ENCODE measurements at regions not wholly inside any gene's neighbourhood (a gene's known extent, or its start where the extent isn't known, plus 50 kb on each side); places are given as distances from the start of the nearest gene placed in this dataset.

DNA sequence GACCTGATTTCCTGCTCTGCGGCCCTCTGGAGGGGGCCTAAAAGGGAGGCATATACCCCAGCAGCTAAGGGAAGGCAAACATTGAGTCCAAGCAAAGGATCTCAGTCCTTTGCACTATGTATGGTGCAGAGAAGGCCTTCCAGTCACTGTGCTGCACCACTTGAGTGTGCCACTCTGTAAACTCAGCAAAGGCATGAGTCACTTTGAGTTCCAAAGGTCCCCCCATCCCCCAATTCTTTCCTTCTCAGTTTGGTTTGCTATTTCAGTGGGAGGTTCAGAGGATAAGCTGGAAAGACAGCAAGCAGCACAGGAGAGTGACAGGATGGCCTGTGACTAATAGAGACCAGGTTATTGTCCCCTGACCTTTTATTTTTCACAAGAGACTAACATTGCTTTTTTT is 131.3 kb downstream of the FHDC1 start:
- intact Hi-C loops (cut with micrococcal nuclease; ENCODE audit: unreplicated experiment) = no loop called here
- H3K27me3 ChIP-seq (ENCODE audit: control insufficient read depth, insufficient read depth, low read length) = no peaks in the 10 kb centered on the region
- no TSS peak for BruUV-seq (replicated peaks)
- H3K4me3 ChIP-seq (ENCODE audit: low read depth in 2 of 2, low read length in 2 of 2) = no peak overlapping the region
- CTCF ChIA-PET = no interaction called here
- in situ Hi-C loops (cut with HindIII; ENCODE audit: low pct_unique_long_range_greater_than_20kb, low sequenced_read_pairs) = no loop called here
- no peak for DNase-seq (ENCODE audit: low read depth, low spot score)
- no peak for ATAC-seq
- H3K9me3 ChIP-seq (ENCODE audit: control insufficient read depth, insufficient read depth, low read depth, low read length) = no peaks in the 10 kb centered on the region
- no peaks in the 10 kb centered on the region for H3K36me3 ChIP-seq (ENCODE audit: control insufficient read depth, insufficient read depth, low read length)
- no peaks in the 10 kb centered on the region for H3K4me1 ChIP-seq (ENCODE audit: control insufficient read depth, insufficient read depth, low read length)
- POLR2A ChIA-PET = no interaction called here
- no peak for TF ChIP-seq POLR2AphosphoS5 (IDR thresholded peaks at IDR 0.05; ENCODE audit: low read depth, low read length)
- TF ChIP-seq REST (IDR thresholded peaks at IDR 0.05; ENCODE audit: insufficient read depth in 1 of 2, low read depth in 2 of 2, low read length in 1 of 2) = no peak
- TF ChIP-seq TCF7L2 (IDR thresholded peaks at IDR 0.05; ENCODE audit: low read depth, low read length) = no peak
- no peak for TF ChIP-seq CTCF (IDR thresholded peaks at IDR 0.05)
- TF ChIP-seq SIN3A (IDR thresholded peaks at IDR 0.05; ENCODE audit: borderline replicate concordance, insufficient read depth, low read depth, low read length) = no peak
- no peak overlapping the region for H3K27ac ChIP-seq (ENCODE audit: low read length)

DNA sequence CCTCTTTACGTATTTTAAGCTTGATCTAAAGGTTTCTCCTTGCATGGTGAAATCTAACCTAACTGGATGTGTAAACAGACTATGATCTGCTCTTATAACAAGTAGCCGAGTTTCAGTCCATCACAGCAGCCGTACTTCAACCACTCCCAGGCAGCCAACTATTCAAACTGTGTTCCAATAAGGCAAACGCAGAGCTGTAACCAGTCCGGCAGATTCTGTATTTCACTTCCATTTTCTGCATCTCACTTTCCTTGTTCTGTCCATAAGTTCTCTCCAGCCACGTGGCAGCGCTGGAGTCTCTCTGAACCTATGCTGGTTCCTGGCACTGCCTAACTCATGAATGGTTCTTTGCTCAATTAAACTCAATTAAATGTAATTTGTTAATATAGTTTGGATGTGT is 132.6 kb downstream of the FHDC1 start:
- no peak overlapping the region for H3K27ac ChIP-seq (ENCODE audit: low read length)
- H3K27me3 ChIP-seq (ENCODE audit: control insufficient read depth, insufficient read depth, low read length) = no peaks in the 10 kb centered on the region
- no peak for ATAC-seq
- no peak for DNase-seq (ENCODE audit: low read depth, low spot score)
- no peaks in the 10 kb centered on the region for H3K36me3 ChIP-seq (ENCODE audit: control insufficient read depth, insufficient read depth, low read length)
- in situ Hi-C loops (cut with HindIII; ENCODE audit: low pct_unique_long_range_greater_than_20kb, low sequenced_read_pairs) = no loop called here
- intact Hi-C loops (cut with micrococcal nuclease; ENCODE audit: unreplicated experiment) = no loop called here
- no peaks in the 10 kb centered on the region for H3K9me3 ChIP-seq (ENCODE audit: control insufficient read depth, insufficient read depth, low read depth, low read length)
- no peak overlapping the region for H3K4me3 ChIP-seq (ENCODE audit: low read depth in 2 of 2, low read length in 2 of 2)
- BruUV-seq (replicated peaks) = no TSS peak
- ChIA-PET CTCF (no interaction called here), POLR2A (no interaction called here)
- TF ChIP-seq SIN3A (IDR thresholded peaks at IDR 0.05; ENCODE audit: borderline replicate concordance, insufficient read depth, low read depth, low read length) (no peak), TCF7L2 (IDR thresholded peaks at IDR 0.05; ENCODE audit: low read depth, low read length) (no peak), REST (IDR thresholded peaks at IDR 0.05; ENCODE audit: insufficient read depth in 1 of 2, low read depth in 2 of 2, low read length in 1 of 2) (no peak)
- H3K4me1 ChIP-seq (ENCODE audit: control insufficient read depth, insufficient read depth, low read length) = no peaks in the 10 kb centered on the region

Measured in Panc1 (cell line).